ENCODE measurements at regions not wholly inside any gene's neighbourhood (a gene's known extent, or its start where the extent isn't known, plus 50 kb on each side); places are given as distances from the start of the nearest gene placed in this dataset.

DNA sequence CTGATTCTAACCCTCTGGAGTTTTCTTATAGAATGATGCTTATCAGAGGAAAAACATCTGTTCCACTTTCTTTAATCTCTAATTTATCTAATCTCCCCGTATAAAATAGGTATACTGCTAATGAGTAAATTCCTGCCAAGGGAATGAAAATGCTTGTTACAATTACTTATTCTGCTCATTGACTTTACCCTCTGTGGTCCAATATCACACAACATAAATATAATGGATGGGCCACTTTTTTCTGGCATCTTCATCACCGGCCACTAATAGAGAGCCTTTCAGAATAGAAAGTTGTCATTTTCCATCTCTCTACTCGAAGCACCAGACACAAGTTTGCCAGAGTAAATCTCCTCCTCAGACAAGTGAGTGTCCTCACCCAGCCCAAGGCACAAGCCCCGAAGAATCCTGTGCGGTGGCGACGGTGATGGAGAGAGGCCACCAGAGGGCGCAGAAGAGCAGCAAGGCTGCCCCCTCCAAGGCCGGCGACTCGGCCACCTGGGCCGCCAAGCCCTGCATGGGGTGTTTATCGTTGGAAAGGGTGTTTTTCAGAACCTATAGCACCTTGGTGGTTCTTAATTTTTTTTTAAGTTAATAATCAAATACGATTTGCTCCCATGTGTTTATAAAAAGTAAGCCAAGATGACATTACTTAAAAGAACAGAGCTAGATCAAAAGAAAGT, 212.9 kb upstream of the ARID1B start:
- intact Hi-C loops (cut with micrococcal nuclease): loop anchor here (1.0 to 5.0 kb wide), 8 partner anchors 122 to 1237 kb away; no protein-coding TSS in a partner anchor
- H3K4me3 Mint-ChIP-seq: no peak overlapping the region
- no peak overlapping the region for H3K27ac Mint-ChIP-seq

DNA sequence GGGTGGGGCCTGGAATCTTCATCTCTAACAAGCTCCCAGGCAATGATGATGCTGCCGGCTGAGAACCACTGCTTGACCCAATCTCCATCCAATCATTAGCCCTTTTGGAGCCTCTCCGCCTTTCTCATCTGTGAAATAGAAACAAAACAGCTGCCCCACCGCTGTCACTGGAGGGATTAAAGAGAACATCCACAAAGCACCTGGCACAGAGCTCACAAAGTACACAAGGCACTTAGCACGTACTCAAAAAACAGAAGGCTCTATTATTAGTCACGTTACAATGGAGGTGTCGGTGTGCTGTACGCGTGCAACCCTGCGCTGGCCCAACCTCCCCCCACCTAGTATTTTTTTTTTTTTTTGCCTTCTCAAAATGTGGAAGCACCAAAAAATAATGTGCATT, 213.5 kb upstream of the ARID1B start:
- H3K27ac Mint-ChIP-seq: no peak overlapping the region
- CTCF ChIA-PET: interaction anchor here (0.6 to 1.0 kb wide), 3 partner anchors 31 to 337 kb away, joined by 3 to 4 read pairs (median 3); no protein-coding TSS in a partner anchor
- peaks cover 2% of the 10 kb centered on the region for H3K36me3 Mint-ChIP-seq (ENCODE audit: low read depth)
- intact Hi-C loops (cut with micrococcal nuclease): loop anchor here (1.0 to 5.0 kb wide), 8 partner anchors 123 to 1236 kb away; no protein-coding TSS in a partner anchor
- H3K27me3 Mint-ChIP-seq (ENCODE audit: low read depth): peaks cover 2% of the 10 kb centered on the region
- DNase-seq: no peak
- H3K4me1 Mint-ChIP-seq (ENCODE audit: low read depth): peaks cover 5% of the 10 kb centered on the region
- peaks cover 9% of the 10 kb centered on the region for H3K9me3 Mint-ChIP-seq
- no peak overlapping the region for H3K4me3 Mint-ChIP-seq

More for the DNA sequence above, 212.9 kb upstream of the ARID1B start:
- Mint-ChIP-seq H3K27me3 (ENCODE audit: low read depth) (peaks cover 2% of the 10 kb centered on the region), H3K4me1 (ENCODE audit: low read depth) (peaks cover 5% of the 10 kb centered on the region), H3K36me3 (ENCODE audit: low read depth) (peaks cover 2% of the 10 kb centered on the region), H3K9me3 (peaks cover 9% of the 10 kb centered on the region)
- DNase-seq: peak; percentile 86
- CTCF ChIA-PET: interaction anchor here (0.7 to 1.6 kb wide), 5 partner anchors 10 to 284 kb away, joined by 3 to 8 read pairs (median 3); no protein-coding TSS in a partner anchor

GRCh38 chr6:156562636-156563035, 214.5 kb upstream of the ARID1B start:
- H3K4me3 Mint-ChIP-seq: no peak overlapping the region
- H3K27me3 Mint-ChIP-seq (ENCODE audit: low read depth): peaks cover 2% of the 10 kb centered on the region
- H3K36me3 Mint-ChIP-seq (ENCODE audit: low read depth): peaks cover 2% of the 10 kb centered on the region
- DNase-seq: no peak
- H3K4me1 Mint-ChIP-seq (ENCODE audit: low read depth): peaks cover 5% of the 10 kb centered on the region
- CTCF ChIA-PET: interaction anchor here (1.0 kb wide), 1 partner anchor 30 kb away, joined by 3 read pairs; no protein-coding TSS in a partner anchor
- H3K27ac Mint-ChIP-seq: no peak overlapping the region
- intact Hi-C loops (cut with micrococcal nuclease): loop anchor here (5.0 kb wide), 1 partner anchor 1235 kb away; no protein-coding TSS in a partner anchor
- peaks cover 9% of the 10 kb centered on the region for H3K9me3 Mint-ChIP-seq

GRCh38 chr6:156562019-156562418, 215.2 kb upstream of the ARID1B start:
- peaks cover 9% of the 10 kb centered on the region for H3K9me3 Mint-ChIP-seq
- no peak for DNase-seq
- no peak overlapping the region for H3K27ac Mint-ChIP-seq
- peaks cover 2% of the 10 kb centered on the region for H3K27me3 Mint-ChIP-seq (ENCODE audit: low read depth)
- H3K4me1 Mint-ChIP-seq (ENCODE audit: low read depth): peaks cover 5% of the 10 kb centered on the region
- no peak overlapping the region for H3K4me3 Mint-ChIP-seq
- H3K36me3 Mint-ChIP-seq (ENCODE audit: low read depth): peaks cover 2% of the 10 kb centered on the region
- intact Hi-C loops (cut with micrococcal nuclease): loop anchor here (5.0 kb wide), 1 partner anchor 1235 kb away; no protein-coding TSS in a partner anchor
- CTCF ChIA-PET: no interaction called here

- intact Hi-C loops (cut with micrococcal nuclease): loop anchor here (5.0 kb wide), 1 partner anchor 1233 kb away; no protein-coding TSS in a partner anchor
- peaks cover 9% of the 10 kb centered on the region for H3K9me3 Mint-ChIP-seq
These were observed 216.7 kb upstream of the ARID1B start for GRCh38 chr6:156560476-156560875.

GRCh38 chr6:156559162-156559690, 218.0 kb upstream of the ARID1B start:
- H3K9me3 Mint-ChIP-seq: peaks cover 9% of the 10 kb centered on the region
- intact Hi-C loops (cut with micrococcal nuclease): no loop called here
- no peak overlapping the region for H3K27ac Mint-ChIP-seq
- DNase-seq: no peak
- CTCF ChIA-PET: no interaction called here
- no peaks in the 10 kb centered on the region for H3K27me3 Mint-ChIP-seq (ENCODE audit: low read depth)
- H3K4me3 Mint-ChIP-seq: no peak overlapping the region
- peaks cover 2% of the 10 kb centered on the region for H3K36me3 Mint-ChIP-seq (ENCODE audit: low read depth)
- peaks cover 2% of the 10 kb centered on the region for H3K4me1 Mint-ChIP-seq (ENCODE audit: low read depth)

More at GRCh38 chr6:156560476-156560875, 216.7 kb upstream of the ARID1B start:
- no peaks in the 10 kb centered on the region for H3K27me3 Mint-ChIP-seq (ENCODE audit: low read depth)
- CTCF ChIA-PET: no interaction called here
- no peak overlapping the region for H3K27ac Mint-ChIP-seq
- peaks cover 2% of the 10 kb centered on the region for H3K36me3 Mint-ChIP-seq (ENCODE audit: low read depth)
- no peak for DNase-seq
- H3K4me3 Mint-ChIP-seq: no peak overlapping the region
- peaks cover 5% of the 10 kb centered on the region for H3K4me1 Mint-ChIP-seq (ENCODE audit: low read depth)

- Mint-ChIP-seq H3K9me3 (peaks cover 9% of the 10 kb centered on the region), H3K4me1 (ENCODE audit: low read depth) (no peaks in the 10 kb centered on the region), H3K4me3 (no peak overlapping the region), H3K27me3 (ENCODE audit: low read depth) (no peaks in the 10 kb centered on the region), H3K27ac (no peak overlapping the region), H3K36me3 (ENCODE audit: low read depth) (peaks cover 2% of the 10 kb centered on the region)
- DNase-seq: no peak
- CTCF ChIA-PET: interaction anchor here (0.6 kb wide), 1 partner anchor 205 kb away, joined by 3 read pairs; no protein-coding TSS in a partner anchor
- intact Hi-C loops (cut with micrococcal nuclease): no loop called here
These were observed 219.3 kb upstream of the ARID1B start for GRCh38 chr6:156557911-156558259.

GRCh38 chr6:156557251-156557910, 219.8 kb upstream of the ARID1B start:
- Mint-ChIP-seq H3K27me3 (ENCODE audit: low read depth) (no peaks in the 10 kb centered on the region), H3K4me3 (no peak overlapping the region), H3K4me1 (ENCODE audit: low read depth) (no peaks in the 10 kb centered on the region), H3K9me3 (peaks cover 9% of the 10 kb centered on the region), H3K27ac (no peak overlapping the region), H3K36me3 (ENCODE audit: low read depth) (peaks cover 2% of the 10 kb centered on the region)
- no peak for DNase-seq
- intact Hi-C loops (cut with micrococcal nuclease): no loop called here
- CTCF ChIA-PET: interaction anchor here (0.9 kb wide), 1 partner anchor 178 kb away, joined by 3 read pairs; no protein-coding TSS in a partner anchor

- peaks cover 2% of the 10 kb centered on the region for H3K36me3 Mint-ChIP-seq (ENCODE audit: low read depth)
- no peak for DNase-seq
- intact Hi-C loops (cut with micrococcal nuclease): no loop called here
- H3K27ac Mint-ChIP-seq: no peak overlapping the region
- no peaks in the 10 kb centered on the region for H3K4me1 Mint-ChIP-seq (ENCODE audit: low read depth)
- peaks cover 9% of the 10 kb centered on the region for H3K9me3 Mint-ChIP-seq
- CTCF ChIA-PET: interaction anchor here (0.9 kb wide), 1 partner anchor 177 kb away, joined by 3 read pairs; no protein-coding TSS in a partner anchor
- no peak overlapping the region for H3K4me3 Mint-ChIP-seq
- no peaks in the 10 kb centered on the region for H3K27me3 Mint-ChIP-seq (ENCODE audit: low read depth)
These were observed 220.4 kb upstream of the ARID1B start for GRCh38 chr6:156556811-156557210.

GRCh38 chr6:156555116-156555515, 222.1 kb upstream of the ARID1B start:
- H3K4me3 Mint-ChIP-seq: no peak overlapping the region
- CTCF ChIA-PET: interaction anchor here (1.2 kb wide), 1 partner anchor 10 kb away, joined by 4 read pairs; no protein-coding TSS in a partner anchor
- H3K27ac Mint-ChIP-seq: no peak overlapping the region
- intact Hi-C loops (cut with micrococcal nuclease): no loop called here
- DNase-seq: no peak
- H3K36me3 Mint-ChIP-seq (ENCODE audit: low read depth): no peaks in the 10 kb centered on the region
- peaks cover 4% of the 10 kb centered on the region for H3K9me3 Mint-ChIP-seq
- H3K27me3 Mint-ChIP-seq (ENCODE audit: low read depth): no peaks in the 10 kb centered on the region
- no peaks in the 10 kb centered on the region for H3K4me1 Mint-ChIP-seq (ENCODE audit: low read depth)

DNA sequence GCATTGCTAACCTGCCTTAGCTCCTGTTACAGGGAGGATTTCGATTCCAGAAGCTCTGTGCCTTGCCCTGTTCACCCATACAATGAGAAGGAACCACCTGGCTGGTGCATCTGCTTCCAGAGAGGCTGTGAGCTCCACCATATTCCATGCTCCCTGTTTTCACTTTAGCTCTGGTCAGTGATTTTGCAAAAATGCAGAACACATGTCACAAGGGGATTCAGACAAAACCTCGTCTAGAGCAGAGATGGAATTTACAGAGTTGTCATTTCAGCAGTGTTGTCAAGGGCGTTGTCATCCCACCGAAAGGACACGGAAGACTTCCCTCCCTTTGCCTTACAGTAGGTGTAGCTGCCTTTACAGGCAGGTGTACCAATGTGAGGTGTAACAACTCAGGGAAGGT, 223.0 kb upstream of the ARID1B start:
- H3K4me3 Mint-ChIP-seq: no peak overlapping the region
- no peak for DNase-seq
- H3K9me3 Mint-ChIP-seq: no peaks in the 10 kb centered on the region
- H3K4me1 Mint-ChIP-seq (ENCODE audit: low read depth): no peaks in the 10 kb centered on the region
- H3K27ac Mint-ChIP-seq: no peak overlapping the region
- intact Hi-C loops (cut with micrococcal nuclease): no loop called here
- no peaks in the 10 kb centered on the region for H3K36me3 Mint-ChIP-seq (ENCODE audit: low read depth)
- no peaks in the 10 kb centered on the region for H3K27me3 Mint-ChIP-seq (ENCODE audit: low read depth)
- CTCF ChIA-PET: interaction anchor here (1.2 kb wide), 1 partner anchor 11 kb away, joined by 4 read pairs; no protein-coding TSS in a partner anchor

GRCh38 chr6:156552849-156553248, 224.3 kb upstream of the ARID1B start:
- no peak for DNase-seq
- Mint-ChIP-seq H3K4me3 (no peak overlapping the region), H3K27ac (no peak overlapping the region), H3K36me3 (ENCODE audit: low read depth) (no peaks in the 10 kb centered on the region), H3K4me1 (ENCODE audit: low read depth) (no peaks in the 10 kb centered on the region), H3K27me3 (ENCODE audit: low read depth) (no peaks in the 10 kb centered on the region), H3K9me3 (no peaks in the 10 kb centered on the region)
- CTCF ChIA-PET: no interaction called here
- intact Hi-C loops (cut with micrococcal nuclease): no loop called here

Measured in activated naive CD4-positive, alpha-beta T cell treated with anti-CD3 and anti-CD28 coated beads for 36 hours (primary cell).